HG03378 (cell line): ENCODE measurements at regions not wholly inside any gene's neighbourhood (a gene's known extent, or its start where the extent isn't known, plus 50 kb on each side); places are given as distances from the start of the nearest gene placed in this dataset.
"Not testable (repeated sequence)": the region's sequence is repeated elsewhere in the genome, so short reads cannot be mapped to it uniquely, and the experiment has no call there.

Experiments
- ATAC-seq: cut with Tn5 transposase; IDR thresholded peaks from one replicate; pipeline ENCODE4 v1.9.1; 2021; ENCODE audit warnings: mild to moderate bottlenecking, moderate library complexity; ENCODE audit not compliant: unreplicated experiment

GRCh38 chr3:165635791-165636683 is 201.2 kb downstream of the BCHE start:
- ATAC-seq = no peak

- no peak for ATAC-seq
These were observed 212.5 kb downstream of the BCHE start for GRCh38 chr3:165624761-165625160.

- no peak for ATAC-seq
These were observed 214.9 kb downstream of the BCHE start for GRCh38 chr3:165622356-165622755.

GRCh38 chr3:165619069-165619468 is 218.2 kb downstream of the BCHE start:
- ATAC-seq = no peak

DNA sequence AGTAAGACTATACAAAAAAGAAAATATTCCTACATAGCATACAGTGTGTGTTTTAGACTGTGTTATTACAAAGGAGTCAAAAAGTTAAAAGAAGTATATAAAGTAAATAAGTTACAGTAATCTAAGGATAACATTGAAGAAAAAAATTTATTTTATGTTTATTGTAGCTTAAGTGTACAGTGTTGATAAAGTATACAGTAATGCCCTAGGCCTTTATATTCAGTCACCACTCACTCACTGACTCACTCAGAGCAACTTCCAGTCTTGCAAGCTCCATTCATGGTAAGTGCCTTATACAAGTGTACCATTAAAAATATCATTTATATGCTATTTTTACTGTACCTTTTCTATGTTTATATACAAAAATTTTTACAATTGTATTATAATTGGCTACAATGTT is 220.1 kb downstream of the BCHE start:
- no peak for ATAC-seq

DNA sequence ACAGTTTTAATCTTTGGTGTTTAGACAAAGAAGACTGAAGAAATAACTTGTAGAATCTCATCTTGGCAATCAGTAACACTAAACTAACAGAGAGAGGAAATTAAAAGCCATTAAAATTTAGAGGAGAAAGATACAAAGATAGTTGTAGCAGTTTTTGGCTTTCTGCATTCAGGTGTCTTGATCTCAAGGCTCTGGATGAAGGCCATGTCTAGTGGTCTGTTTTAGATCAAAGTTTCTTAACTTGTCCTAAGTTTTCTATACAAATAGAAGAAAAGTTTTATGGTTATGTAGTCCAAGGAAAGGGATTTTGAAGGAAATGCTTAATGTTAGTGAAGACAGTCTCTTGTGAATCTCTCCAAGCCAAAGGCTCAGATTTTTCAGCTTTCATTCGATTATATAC is 222.9 kb downstream of the BCHE start:
- no peak for ATAC-seq

- no peak for ATAC-seq
These were observed 224.2 kb downstream of the BCHE start for GRCh38 chr3:165613014-165613413.

GRCh38 chr3:165607221-165607620 is 230.0 kb downstream of the BCHE start:
- no peak for ATAC-seq

DNA sequence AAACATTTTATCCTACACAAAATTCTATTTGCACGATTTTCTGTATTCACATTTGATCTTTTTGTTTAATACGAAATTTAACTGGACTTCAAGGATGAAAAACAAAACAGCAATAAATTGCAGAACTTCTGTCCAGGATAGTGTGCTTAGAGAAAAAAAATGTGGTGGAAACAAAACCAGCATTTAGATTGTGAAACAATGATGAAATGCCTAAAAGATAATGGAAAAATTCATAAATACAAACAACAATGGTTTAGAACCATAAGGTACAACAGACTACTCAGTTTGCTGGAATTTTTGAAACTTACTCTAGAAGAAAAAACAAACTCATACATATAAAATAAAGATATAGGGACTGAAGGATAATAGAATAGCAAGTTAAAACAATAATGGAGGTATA is 234.0 kb downstream of the BCHE start:
- ATAC-seq = no peak

- ATAC-seq = not testable (repeated sequence)
These were observed 264.7 kb downstream of the BCHE start for GRCh38 chr3:165572566-165572965.

DNA sequence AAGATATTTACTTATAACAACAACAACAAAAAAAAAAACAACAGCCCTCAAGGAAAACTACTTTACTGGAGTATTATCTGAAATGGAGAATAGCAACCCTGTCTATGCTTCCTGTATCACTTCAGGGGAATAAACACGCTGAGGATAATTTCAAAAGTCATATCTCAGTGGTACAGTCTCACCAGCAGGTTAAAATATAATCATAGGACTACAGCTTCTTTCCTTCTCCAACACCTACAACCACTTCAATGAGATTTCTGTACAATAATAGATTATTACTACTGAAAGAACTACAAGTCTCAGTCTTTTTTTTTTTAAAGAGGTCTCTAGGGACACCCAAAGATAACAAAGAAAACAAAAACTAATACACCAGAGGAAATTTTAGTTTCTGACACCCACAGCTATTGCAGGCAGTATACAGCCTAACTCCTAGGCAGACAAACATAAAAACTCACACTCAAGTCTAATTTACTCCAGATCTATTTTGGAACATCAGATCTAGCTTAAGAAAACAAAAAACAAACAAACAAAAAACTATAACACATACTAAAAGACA is 268.2 kb downstream of the BCHE start:
- no peak for ATAC-seq

DNA sequence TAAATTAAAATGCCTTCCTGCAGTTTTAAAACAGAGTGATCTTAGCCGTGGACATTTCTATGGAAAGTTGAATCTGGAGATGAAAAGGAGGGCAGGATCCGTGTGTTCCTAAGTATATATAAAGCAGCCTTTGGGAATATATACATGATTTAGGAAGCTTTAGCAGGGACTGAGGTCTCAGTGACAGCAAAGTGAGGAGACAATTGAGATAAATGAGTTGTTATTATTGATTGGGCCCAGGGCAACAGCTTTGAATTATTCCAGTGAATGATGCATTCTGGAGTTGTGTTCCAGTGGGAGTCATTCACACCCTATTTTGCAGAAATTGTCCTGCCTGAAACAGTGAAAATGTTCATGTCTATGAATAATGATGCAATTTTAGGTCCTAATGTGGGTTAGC is 281.4 kb downstream of the BCHE start:
- ATAC-seq = no peak

- no peak for ATAC-seq
These were observed 283.9 kb downstream of the BCHE start for GRCh38 chr3:165553371-165553770.

DNA sequence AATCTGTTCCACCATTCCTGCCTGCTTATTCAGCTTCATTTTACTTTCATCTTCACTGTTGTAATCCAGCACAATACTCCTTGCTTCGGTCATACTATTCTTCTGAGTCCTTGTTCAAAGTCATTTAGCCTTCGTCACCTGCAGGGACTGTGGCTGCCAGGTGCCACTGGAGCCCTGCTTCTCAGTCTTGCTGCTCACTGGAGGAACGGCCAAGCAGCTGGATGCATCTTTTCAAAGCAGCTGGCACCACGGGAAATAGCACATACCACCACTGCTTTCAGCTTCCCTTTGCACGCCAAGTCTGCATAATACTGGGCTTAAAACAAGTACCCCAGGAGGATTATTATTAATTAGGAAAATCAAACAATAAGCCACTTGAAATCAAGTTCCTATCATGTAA is 287.6 kb downstream of the BCHE start:
- ATAC-seq = no peak

DNA sequence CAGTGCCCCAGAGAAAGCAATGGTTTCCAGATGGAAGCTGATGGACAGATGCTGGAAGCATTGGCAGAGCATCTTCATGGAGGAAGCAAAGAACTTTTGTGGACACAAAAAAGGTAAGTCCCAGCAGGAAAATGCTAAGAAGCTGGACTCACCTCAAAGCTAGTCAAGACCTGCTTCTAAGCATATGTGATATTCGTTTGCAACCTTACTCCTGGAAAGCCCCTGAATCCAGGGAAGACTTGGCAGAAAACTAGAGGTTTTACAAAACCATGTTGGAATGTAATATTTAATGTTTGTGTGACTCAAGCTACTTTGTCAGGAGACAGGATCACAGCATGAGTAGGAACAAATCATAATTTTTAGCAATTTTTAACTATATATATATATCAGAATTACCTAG is 288.2 kb downstream of the BCHE start:
- no peak for ATAC-seq

DNA sequence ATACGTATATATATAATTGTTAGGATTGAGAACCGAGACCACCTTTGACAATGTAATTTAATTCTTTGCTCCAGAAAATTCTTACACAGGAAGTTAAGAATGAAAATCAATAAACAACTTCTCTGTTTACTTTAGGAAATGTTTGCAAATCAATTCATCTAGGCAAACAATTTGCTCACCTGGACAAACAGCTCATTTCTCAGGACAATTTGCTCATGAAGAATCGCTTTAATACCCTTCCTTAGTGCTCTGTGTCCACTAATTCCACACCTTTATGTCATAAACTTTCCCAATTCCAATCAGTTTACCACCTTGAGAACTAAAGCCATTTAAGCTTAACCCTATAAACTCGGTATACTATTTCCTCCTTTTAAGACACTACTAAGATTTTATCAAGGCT is 292.2 kb downstream of the BCHE start:
- ATAC-seq = no peak

GRCh38 chr3:165544432-165544831 is 292.8 kb downstream of the BCHE start:
- ATAC-seq = no peak

DNA sequence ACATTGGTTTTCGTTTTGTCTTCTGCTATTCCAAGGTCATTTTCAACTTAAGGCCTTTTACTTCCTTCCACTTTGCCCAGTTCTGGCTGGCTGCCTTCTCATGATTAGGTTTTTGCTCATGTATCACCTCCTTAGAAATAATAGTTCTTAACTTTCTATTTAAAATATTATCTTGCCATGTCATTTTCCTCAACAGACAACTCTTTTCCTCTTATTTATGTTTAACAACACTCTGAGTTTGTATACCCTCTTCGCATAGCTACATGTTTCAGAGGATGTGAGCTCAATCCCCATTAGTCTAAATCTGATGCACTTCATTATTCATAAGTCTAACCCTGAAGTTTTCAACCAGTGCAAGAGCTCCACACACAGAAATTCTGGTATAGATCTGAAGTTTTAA is 299.1 kb downstream of the BCHE start:
- no peak for ATAC-seq

- no peak for ATAC-seq
These were observed 304.4 kb downstream of the BCHE start for GRCh38 chr3:165532851-165533250.

GRCh38 chr3:165529451-165529850 is 307.8 kb downstream of the BCHE start:
- ATAC-seq = no peak

DNA sequence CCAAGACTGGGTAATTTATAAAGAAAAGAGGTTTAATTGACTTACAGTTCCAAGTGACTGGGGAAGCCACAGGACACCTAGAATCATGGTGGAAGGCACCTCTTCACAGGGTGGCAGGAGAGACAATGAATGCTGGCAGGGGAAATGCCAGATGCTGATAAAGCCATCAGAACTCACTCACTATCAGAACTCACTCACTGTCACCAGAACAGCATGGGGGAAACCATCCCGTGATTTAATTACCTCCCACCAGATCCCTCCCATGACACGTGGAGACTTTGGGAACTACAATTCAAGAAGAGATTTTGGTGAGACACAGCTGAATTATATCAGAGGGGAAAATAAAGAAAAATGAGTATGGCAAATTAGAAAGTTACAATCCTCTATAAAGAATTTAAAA is 310.9 kb downstream of the BCHE start:
- ATAC-seq = no peak

DNA sequence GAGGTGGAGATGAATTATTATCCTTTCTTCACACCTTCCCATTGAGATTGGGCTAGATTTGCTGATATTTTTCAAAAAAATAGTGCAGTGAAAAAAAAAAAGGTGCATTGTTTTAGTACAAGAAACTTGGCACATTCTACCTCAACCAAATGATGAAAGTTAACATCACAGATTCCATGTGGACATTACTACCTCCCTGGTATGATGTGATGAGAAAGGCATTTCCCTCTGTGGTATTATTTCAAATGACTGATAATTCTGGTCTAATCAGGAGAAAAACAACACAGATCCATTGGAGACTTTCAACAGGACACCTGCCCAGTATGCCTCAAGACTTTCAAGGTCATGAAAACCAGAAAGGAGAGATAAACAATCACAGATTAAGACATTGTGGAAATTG is 313.4 kb downstream of the BCHE start:
- ATAC-seq = no peak

DNA sequence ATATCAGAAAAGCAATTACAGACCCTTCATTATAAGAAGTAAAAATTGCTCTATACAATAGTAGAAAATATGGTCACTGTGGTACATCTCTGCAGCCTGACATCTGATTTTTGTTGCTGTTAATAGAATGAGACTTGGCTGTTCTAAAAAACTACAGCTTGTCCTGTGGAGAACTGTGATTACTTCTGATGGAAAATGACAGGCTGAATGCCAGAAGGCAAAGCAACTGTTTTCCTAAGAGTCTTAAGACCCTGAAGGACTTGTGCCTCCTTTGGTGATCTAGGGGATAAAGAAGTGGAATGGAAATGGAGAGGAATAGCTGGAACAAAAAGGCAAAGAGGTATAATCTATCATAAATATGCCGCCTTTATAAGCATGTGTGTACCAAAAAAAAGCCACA is 314.8 kb downstream of the BCHE start:
- no peak for ATAC-seq
